T-cell (primary cell): ENCODE measurements at regions not wholly inside any gene's neighbourhood (a gene's known extent, or its start where the extent isn't known, plus 50 kb on each side); places are given as distances from the start of the nearest gene placed in this dataset.

ENCODE experiments used
- ATAC-seq, 4 experiments: fragments of 200-7000 bp in 3 of 4; fragments of 150-1000 bp in 1 of 4; cut with Tn5 transposase; replicated peaks in 1 of 4; 1 replicate in 3 of 4; 2 replicates in 1 of 4; pipeline ENCODE4 v1.10.0; 2021; ENCODE audit warnings: moderate library complexity in 3 of 4, mild to moderate bottlenecking in 2 of 4, moderate number of reproducible peaks in 1 of 4
- CTCF ChIA-PET, 2 donors: fragments of 300-600 bp; sonication (Branson Sonifier 250); formaldehyde crosslinking; loops; one replicate each; lab custom pipeline; 2022; ENCODE audit warnings: antibody characterized with exemption in 2 of 2; lab: Charles Lee
- POLR2A ChIA-PET, 2 donors: fragments of 300-600 bp; sonication (Branson Sonifier 250); formaldehyde crosslinking; loops; one replicate each; lab custom pipeline; 2022; ENCODE audit warnings: antibody characterized with exemption in 2 of 2; lab: Charles Lee
- DNase-seq, 35 experiments: peaks; one replicate each; pipeline versions ENCODE4 v3.0.0 to v3.0.0-alpha.2; 2013 to 2023
- H3K27ac ChIP-seq: one replicate; pipeline ENCODE4 v1.5.1; 2013; ENCODE audit warnings: low read length
- H3K27me3 ChIP-seq, 2 experiments: replicated peaks in 1 of 2; 1 replicate in 1 of 2; 2 replicates in 1 of 2; pipeline versions ENCODE4 v1.6.1 to v1.7.0; 2013; ENCODE audit warnings: low read length in 1 of 2, mixed read lengths in 1 of 2; ENCODE audit not compliant: control insufficient read depth in 2 of 2, insufficient read depth in 2 of 2; ENCODE audit errors: extremely low read depth in 1 of 2
- H3K36me3 ChIP-seq, 2 donors: 1 replicate in 1 of 2; 2 replicates in 1 of 2; pipeline versions ENCODE4 v1.6.1 to v1.7.0; 2013; ENCODE audit warnings: low read length in 1 of 2; ENCODE audit not compliant: control insufficient read depth in 2 of 2, insufficient read depth in 1 of 2; ENCODE audit errors: extremely low read depth in 1 of 2
- H3K4me1 ChIP-seq, 2 experiments: 1 replicate in 1 of 2; 2 replicates in 1 of 2; pipeline versions ENCODE4 v1.6.1 to v1.7.0; 2013; ENCODE audit warnings: low read length in 2 of 2, mixed read lengths in 1 of 2; ENCODE audit not compliant: insufficient read depth in 2 of 2, control insufficient read depth in 1 of 2; ENCODE audit errors: extremely low read depth in 1 of 2
- H3K4me3 ChIP-seq, 2 donors: 1 replicate in 1 of 2; 2 replicates in 1 of 2; pipeline versions ENCODE4 v1.5.1 to v1.7.0; 2013; ENCODE audit warnings: mild to moderate bottlenecking in 2 of 2, low read length in 1 of 2, moderate library complexity in 1 of 2; ENCODE audit not compliant: control insufficient read depth in 1 of 2; ENCODE audit errors: extremely low read depth in 1 of 2
- H3K9me3 ChIP-seq: 2 replicates; pipeline ENCODE4 v1.7.0; 2013
- H3K27ac Mint-ChIP-seq, 2 donors: one replicate each; pipeline ENCODE4 v1.8.0; 2020 to 2021; ENCODE audit warnings: mild to moderate bottlenecking in 2 of 2, mixed read lengths in 2 of 2
- H3K27me3 Mint-ChIP-seq, 2 donors: one replicate each; pipeline ENCODE4 v1.8.0; 2021 to 2022; ENCODE audit warnings: mixed read lengths in 2 of 2
- H3K36me3 Mint-ChIP-seq: one replicate; pipeline ENCODE4 v1.8.0; 2021; ENCODE audit warnings: mixed read lengths
- H3K4me1 Mint-ChIP-seq, 3 donors: one replicate each; pipeline ENCODE4 v1.8.0; 2020 to 2022; ENCODE audit warnings: mixed read lengths in 3 of 3, mild to moderate bottlenecking in 1 of 3
- H3K4me3 Mint-ChIP-seq, 3 donors: one replicate each; pipeline ENCODE4 v1.8.0; 2020 to 2022; ENCODE audit warnings: mild to moderate bottlenecking in 3 of 3, mixed read lengths in 3 of 3, moderate library complexity in 3 of 3
- H3K9me3 Mint-ChIP-seq, 3 donors: one replicate each; pipeline ENCODE4 v1.8.0; 2020 to 2022; ENCODE audit warnings: mixed read lengths in 3 of 3
- WGBS: methylation state at CpG from one replicate; pipeline ENCODE4 v1.1.5; 2013; ENCODE audit warnings: missing lambda C conversion rate; ENCODE audit not compliant: insufficient coverage; 5-methylcytosine and 5-hydroxymethylcytosine counted together

GRCh38 chr3:150070271-150070670 lies 99.6 kb upstream of the PFN2 start:
- POLR2A ChIA-PET, result no interaction called here
- CTCF ChIA-PET, result interaction anchor here in 1 of 2 donors (0.8 kb wide), 1 partner anchor 39 kb away, joined by 3 read pairs; no protein-coding TSS in a partner anchor
- Histone ChIP-seq H3K9me3 (no peaks in the 10 kb centered on the region), H3K27me3 (peaks cover 0 to 9% of the 10 kb centered on the region in 2 experiments), H3K27ac (no peak overlapping the region), H3K4me1 (no peaks in the 10 kb centered on the region), H3K4me3 (no peak overlapping the region), H3K36me3 (no peaks in the 10 kb centered on the region)
- Mint-ChIP-seq H3K36me3 (no peaks in the 10 kb centered on the region), H3K4me1 (no peaks in the 10 kb centered on the region), H3K4me3 (no peak overlapping the region), H3K27ac (no peak overlapping the region), H3K27me3 (peaks cover 23 to 33% of the 10 kb centered on the region in 2 donors), H3K9me3 (no peaks in the 10 kb centered on the region)
- WGBS, result 90% methylated on average over 2 of the region's 4 CpGs
- ATAC-seq (no peak), DNase-seq (no peak)

DNA sequence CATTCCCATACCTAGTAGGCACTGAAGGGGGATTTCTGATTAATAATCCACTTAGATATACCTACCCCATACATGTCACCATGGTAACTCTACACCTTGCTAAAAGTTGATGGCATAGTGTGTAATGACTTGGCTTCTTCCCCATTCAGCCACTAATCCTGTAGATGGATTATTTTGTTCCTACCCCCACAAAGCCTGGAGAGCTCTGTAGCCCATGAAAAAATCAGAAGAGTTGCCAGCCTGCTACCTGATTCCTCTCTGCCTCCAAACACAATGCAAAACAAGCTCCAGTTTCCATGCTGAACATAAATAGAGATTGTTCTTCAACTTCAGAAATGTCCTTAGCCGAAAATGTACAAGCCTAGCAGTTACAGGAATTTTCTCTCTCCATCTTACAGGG lies 98.9 kb upstream of the PFN2 start:
- H3K4me3 ChIP-seq, result no peak overlapping the region
- WGBS, result no CpG with 5 or more reads among the region's 1 CpG
- no peaks in the 10 kb centered on the region for H3K36me3 ChIP-seq
- Mint-ChIP-seq H3K36me3 (no peaks in the 10 kb centered on the region), H3K4me3 (no peak overlapping the region), H3K9me3 (no peaks in the 10 kb centered on the region), H3K4me1 (no peaks in the 10 kb centered on the region), H3K27me3 (peaks cover 23 to 36% of the 10 kb centered on the region in 2 donors), H3K27ac (no peak overlapping the region)
- ChIA-PET POLR2A (no interaction called here), CTCF (interaction anchor here in 1 of 2 donors (0.8 kb wide), 1 partner anchor 39 kb away, joined by 3 read pairs; no protein-coding TSS in a partner anchor)
- H3K27me3 ChIP-seq, result peaks cover 0 to 9% of the 10 kb centered on the region in 2 experiments
- no peak for DNase-seq
- no peaks in the 10 kb centered on the region for H3K4me1 ChIP-seq
- no peak for ATAC-seq
- no peaks in the 10 kb centered on the region for H3K9me3 ChIP-seq
- no peak overlapping the region for H3K27ac ChIP-seq

GRCh38 chr3:150069154-150069527 lies 98.4 kb upstream of the PFN2 start:
- Mint-ChIP-seq H3K9me3 (no peaks in the 10 kb centered on the region), H3K36me3 (no peaks in the 10 kb centered on the region), H3K27me3 (peaks cover 23 to 36% of the 10 kb centered on the region in 2 donors), H3K4me1 (no peaks in the 10 kb centered on the region), H3K4me3 (no peak overlapping the region), H3K27ac (no peak overlapping the region)
- H3K27ac ChIP-seq, result no peak overlapping the region
- H3K36me3 ChIP-seq, result no peaks in the 10 kb centered on the region
- no peaks in the 10 kb centered on the region for H3K9me3 ChIP-seq
- no peak overlapping the region for H3K4me3 ChIP-seq
- ChIA-PET POLR2A (no interaction called here), CTCF (no interaction called here)
- no peaks in the 10 kb centered on the region for H3K4me1 ChIP-seq
- whole genome bisulfite sequencing, result no CpG with 5 or more reads among the region's 1 CpG
- ATAC-seq (no peak), DNase-seq (no peak)
- H3K27me3 ChIP-seq, result peaks cover 0 to 9% of the 10 kb centered on the region in 2 experiments

DNA sequence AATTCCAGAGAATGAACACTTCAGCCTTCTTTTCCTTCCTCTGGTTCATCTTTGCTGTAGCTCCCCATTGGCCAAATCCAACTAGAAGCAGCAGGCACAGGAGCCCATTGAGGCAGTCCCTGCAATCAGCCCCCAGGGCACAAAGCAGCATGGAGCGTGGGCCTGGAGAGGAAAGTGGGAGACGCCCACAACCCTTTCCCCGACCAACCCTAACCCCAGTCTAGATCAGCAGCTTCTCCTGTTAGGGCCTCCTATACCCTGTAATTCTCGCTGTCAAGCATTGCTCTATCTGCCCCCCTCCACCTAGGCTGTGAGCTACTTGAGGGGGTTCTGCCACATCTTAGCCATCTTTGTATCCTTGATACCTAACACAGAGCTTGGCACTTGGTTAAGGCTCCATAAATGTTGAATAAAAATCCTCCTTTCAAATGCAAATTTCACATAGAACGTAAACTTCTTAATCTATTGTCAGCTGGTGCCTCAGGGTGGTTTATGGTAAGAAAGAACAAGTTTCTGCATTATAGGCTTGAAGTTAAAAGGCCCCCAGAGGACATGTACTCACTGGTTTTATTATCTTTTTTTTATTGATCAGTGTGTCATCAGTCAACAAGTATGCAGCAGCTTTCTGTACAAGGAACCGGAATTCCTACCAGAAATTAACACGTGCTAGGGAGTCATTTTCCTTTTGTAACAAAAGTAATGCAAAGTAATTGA lies 97.9 kb upstream of the PFN2 start:
- no peak for ATAC-seq
- no peak overlapping the region for H3K27ac ChIP-seq
- Mint-ChIP-seq H3K4me1 (no peaks in the 10 kb centered on the region), H3K27me3 (peaks cover 19 to 32% of the 10 kb centered on the region in 2 donors), H3K36me3 (no peaks in the 10 kb centered on the region), H3K27ac (no peak overlapping the region), H3K4me3 (no peak overlapping the region), H3K9me3 (no peaks in the 10 kb centered on the region)
- DNase-seq, result no peak
- H3K27me3 ChIP-seq, result peaks cover 0 to 9% of the 10 kb centered on the region in 2 experiments
- no peak overlapping the region for H3K4me3 ChIP-seq
- ChIA-PET CTCF (no interaction called here), POLR2A (no interaction called here)
- H3K9me3 ChIP-seq, result no peaks in the 10 kb centered on the region
- no peaks in the 10 kb centered on the region for H3K36me3 ChIP-seq
- no CpG with 5 or more reads among the region's 7 CpGs for whole genome bisulfite sequencing
- H3K4me1 ChIP-seq, result no peaks in the 10 kb centered on the region

GRCh38 chr3:150067561-150067960 lies 96.9 kb upstream of the PFN2 start:
- Histone ChIP-seq H3K9me3 (no peaks in the 10 kb centered on the region), H3K4me3 (no peak overlapping the region), H3K4me1 (no peaks in the 10 kb centered on the region), H3K27ac (no peak overlapping the region), H3K36me3 (no peaks in the 10 kb centered on the region), H3K27me3 (peaks cover 0 to 9% of the 10 kb centered on the region in 2 experiments)
- CTCF ChIA-PET, result no interaction called here
- H3K36me3 Mint-ChIP-seq, result no peaks in the 10 kb centered on the region
- no peak overlapping the region for H3K4me3 Mint-ChIP-seq
- DNase-seq (no peak), ATAC-seq (no peak)
- POLR2A ChIA-PET, result no interaction called here
- H3K27ac Mint-ChIP-seq, result no peak overlapping the region
- peaks cover 17 to 29% of the 10 kb centered on the region in 2 donors for H3K27me3 Mint-ChIP-seq
- no peaks in the 10 kb centered on the region for H3K9me3 Mint-ChIP-seq
- WGBS, result 71% methylated on average over 2 of the region's 3 CpGs
- H3K4me1 Mint-ChIP-seq, result no peaks in the 10 kb centered on the region

DNA sequence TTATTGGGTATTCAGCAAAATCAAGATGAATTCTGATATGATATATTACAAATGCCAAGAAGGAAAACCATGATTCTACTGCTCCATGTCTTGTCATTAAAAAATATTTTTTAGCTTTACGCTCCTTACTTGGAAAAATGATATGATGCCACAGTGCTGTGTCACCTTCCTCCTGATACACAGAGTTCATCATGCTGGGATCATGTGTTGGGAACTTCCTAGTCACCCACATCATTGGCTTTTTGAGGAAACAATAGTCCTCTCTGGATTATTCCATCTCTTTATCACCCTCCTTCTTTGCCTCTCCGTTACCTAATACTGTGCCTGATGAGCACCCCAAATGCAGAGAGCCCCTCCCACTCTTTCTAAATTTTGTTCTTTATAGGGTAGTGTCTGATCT lies 94.3 kb upstream of the PFN2 start:
- no peak overlapping the region for H3K27ac ChIP-seq
- Mint-ChIP-seq H3K9me3 (no peaks in the 10 kb centered on the region), H3K27ac (no peak overlapping the region), H3K27me3 (peaks cover 17 to 20% of the 10 kb centered on the region in 2 donors), H3K4me3 (no peak overlapping the region), H3K36me3 (no peaks in the 10 kb centered on the region), H3K4me1 (no peaks in the 10 kb centered on the region)
- WGBS, result no CpG with 5 or more reads among the region's 2 CpGs
- H3K9me3 ChIP-seq, result no peaks in the 10 kb centered on the region
- H3K4me3 ChIP-seq, result no peak overlapping the region
- POLR2A ChIA-PET, result interaction anchor here in 1 of 2 donors (0.6 kb wide), 1 partner anchor 530 kb away, joined by 5 read pairs; no protein-coding TSS in a partner anchor
- no peak for ATAC-seq
- peaks cover 0 to 5% of the 10 kb centered on the region in 2 experiments for H3K27me3 ChIP-seq
- CTCF ChIA-PET, result no interaction called here
- no peaks in the 10 kb centered on the region for H3K4me1 ChIP-seq
- no peaks in the 10 kb centered on the region for H3K36me3 ChIP-seq
- no peak for DNase-seq
